22Rv1 (cell line): ENCODE measurements at regions not wholly inside any gene's neighbourhood (a gene's known extent, or its start where the extent isn't known, plus 50 kb on each side); places are given as distances from the start of the nearest gene placed in this dataset.

Experiments used
- CTCF ChIP-seq: fragments of 450-650 bp; IDR thresholded peaks from 2 replicates; pipeline ENCODE4 v1.5.1; 2017; ENCODE audit warnings: mild to moderate bottlenecking
- ZFX ChIP-seq: fragments of 450-650 bp; IDR thresholded peaks from 2 replicates; pipeline ENCODE4 v1.6.1; 2017; ENCODE audit warnings: antibody characterized with exemption, borderline replicate concordance

- TF ChIP-seq CTCF (no peak), ZFX (no peak)
Measured at GRCh38 chr16:80367037-80367658, 173.6 kb upstream of the DYNLRB2 start.
